Adrenal gland (tissue), 5 donors: ENCODE measurements at regions not wholly inside any gene's neighbourhood (a gene's known extent, or its start where the extent isn't known, plus 50 kb on each side); places are given as distances from the start of the nearest gene placed in this dataset.

Experiments
- POLR2A ChIP-seq, 2 donors: fragments of 450-650 bp; IDR thresholded peaks; one replicate each; pipeline ENCODE4 v1.6.1; 2017; ENCODE audit warnings: antibody characterized with exemption in 2 of 2, mild to moderate bottlenecking in 2 of 2, moderate library complexity in 1 of 2
- TF ChIP-seq, protein P1 (sequence below), 6 experiments: fragments of 450-650 bp in 4 of 6; fragments of 200-600 bp in 2 of 6; sonication (generic) in 1 of 6; IDR thresholded peaks; 1 replicate in 5 of 6; 2 replicates in 1 of 6; pipeline versions ENCODE4 v1.5.1 to v1.8.0; 2016 to 2021; ENCODE audit warnings: antibody characterized with exemption in 6 of 6, mild to moderate bottlenecking in 2 of 6, moderate library complexity in 1 of 6
- donor health status: DM: no; HTN: no; CAD: no.

- TF ChIP-seq, protein P1, sequence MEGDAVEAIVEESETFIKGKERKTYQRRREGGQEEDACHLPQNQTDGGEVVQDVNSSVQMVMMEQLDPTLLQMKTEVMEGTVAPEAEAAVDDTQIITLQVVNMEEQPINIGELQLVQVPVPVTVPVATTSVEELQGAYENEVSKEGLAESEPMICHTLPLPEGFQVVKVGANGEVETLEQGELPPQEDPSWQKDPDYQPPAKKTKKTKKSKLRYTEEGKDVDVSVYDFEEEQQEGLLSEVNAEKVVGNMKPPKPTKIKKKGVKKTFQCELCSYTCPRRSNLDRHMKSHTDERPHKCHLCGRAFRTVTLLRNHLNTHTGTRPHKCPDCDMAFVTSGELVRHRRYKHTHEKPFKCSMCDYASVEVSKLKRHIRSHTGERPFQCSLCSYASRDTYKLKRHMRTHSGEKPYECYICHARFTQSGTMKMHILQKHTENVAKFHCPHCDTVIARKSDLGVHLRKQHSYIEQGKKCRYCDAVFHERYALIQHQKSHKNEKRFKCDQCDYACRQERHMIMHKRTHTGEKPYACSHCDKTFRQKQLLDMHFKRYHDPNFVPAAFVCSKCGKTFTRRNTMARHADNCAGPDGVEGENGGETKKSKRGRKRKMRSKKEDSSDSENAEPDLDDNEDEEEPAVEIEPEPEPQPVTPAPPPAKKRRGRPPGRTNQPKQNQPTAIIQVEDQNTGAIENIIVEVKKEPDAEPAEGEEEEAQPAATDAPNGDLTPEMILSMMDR (IDR thresholded peaks at IDR 0.05) = no peak
- no peak for TF ChIP-seq POLR2A (IDR thresholded peaks at IDR 0.05)
Observed at GRCh38 chr18:61248589-61248988, 84.6 kb upstream of the CDH20 start.
